ENCODE measurements at regions not wholly inside any gene's neighbourhood (a gene's known extent, or its start where the extent isn't known, plus 50 kb on each side); places are given as distances from the start of the nearest gene placed in this dataset.
A peak's percentile ranks its signal among the peaks of the same experiment; 100 is the strongest.

- Histone ChIP-seq H3K36me3 (replicated peaks in 1 of 2; ENCODE audit: control insufficient read depth in 1 of 2, insufficient read depth in 2 of 2, low read length in 2 of 2) (no peaks in the 10 kb centered on the region), H4K20me1 (ENCODE audit: insufficient read depth, low read length) (no peaks in the 10 kb centered on the region), H3K4me2 (ENCODE audit: low read depth, low read length) (no peak overlapping the region), H3K79me2 (ENCODE audit: insufficient read depth, low read length) (no peaks in the 10 kb centered on the region), H2AFZ (ENCODE audit: low read length) (no peak overlapping the region), H3K4me3 (replicated peaks in 1 of 3; ENCODE audit: insufficient read depth in 1 of 3, low read depth in 2 of 3, low read length in 3 of 3) (no peak overlapping the region), H3K9me3 (ENCODE audit: low read length) (no peaks in the 10 kb centered on the region), H3K27me3 (ENCODE audit: control insufficient read depth in 1 of 2, insufficient read depth in 2 of 2, low read length in 2 of 2) (no peaks in the 10 kb centered on the region; a peak in 1 of 5 replicates), H3K27ac (ENCODE audit: extremely low read length, insufficient read depth, low read length) (no peak overlapping the region), H3K4me1 (ENCODE audit: insufficient read depth, low read length) (no peaks in the 10 kb centered on the region), H3K9ac (ENCODE audit: insufficient read depth, low read depth, low read length) (no peak overlapping the region)
- ChIA-PET CTCF (ENCODE audit: low intra/inter-chr PET ratio, low total read pairs) (no interaction called here), POLR2A (no interaction called here)
- BruUV-seq (replicated peaks): no TSS peak
- WGBS (ENCODE audit: low lambda C conversion rate): 5% methylated on average over 1 of the region's 1 CpG
- no peak for ATAC-seq
- FAIRE-seq: no peak
- no peak for DNase-seq (ENCODE audit: low spot score)
- intact Hi-C loops (cut with micrococcal nuclease; ENCODE audit: unreplicated experiment) (no loop called here), in situ Hi-C loops (cut with HindIII; ENCODE audit: extremely low pct_ligation_motif_present, low pct_unique_long_range_greater_than_20kb) (no loop called here)
- no peak for TF ChIP-seq ZNF101 (CRISPR knock-in tag; IDR thresholded peaks at IDR 0.05; ENCODE audit: borderline replicate concordance, low read depth)
- TF ChIP-seq NFKB2 (CRISPR knock-in tag; IDR thresholded peaks at IDR 0.05; ENCODE audit: borderline replicate concordance): no peak
- TF ChIP-seq ZNF282 (IDR thresholded peaks at IDR 0.05; ENCODE audit: partially characterized antibody): no peak
- TF ChIP-seq ZNF138 (CRISPR knock-in tag; IDR thresholded peaks at IDR 0.05; ENCODE audit: low read depth): no peak
- TF ChIP-seq MAFF (IDR thresholded peaks at IDR 0.05; ENCODE audit: low read depth, low read length): peak; percentile 74
- TF ChIP-seq NFE2L1 (CRISPR knock-in tag; IDR thresholded peaks at IDR 0.05; ENCODE audit: borderline replicate concordance): no peak
- peak; percentile 68 to 86 for TF ChIP-seq MAFK (conservative IDR thresholded peaks at IDR 0.05 in 1 of 2, IDR thresholded peaks at IDR 0.05 in 1 of 2; ENCODE audit: low read length in 2 of 2)
- no peak for TF ChIP-seq ZNF142 (CRISPR knock-in tag; IDR thresholded peaks at IDR 0.05)
Observed at GRCh38 chr5:86170194-86170593, 447.5 kb upstream of the COX7C start.

Measured in HepG2 (cell line).